SK-MEL-5 (cell line): ENCODE measurements at regions not wholly inside any gene's neighbourhood (a gene's known extent, or its start where the extent isn't known, plus 50 kb on each side); places are given as distances from the start of the nearest gene placed in this dataset.

Experiments
- DNase-seq: peaks from one replicate; pipeline ENCODE4 v3.0.0-alpha.2; 2016; ENCODE audit warnings: low read depth, low spot score
- in situ Hi-C: cut with HindIII; loops from 2 replicates; pipeline ENCODE4 v1.10.0; 2016; ENCODE audit warnings: low sequenced_read_pairs, high pct_unique_total_duplicates, low pct_unique_long_range_greater_than_20kb

DNA sequence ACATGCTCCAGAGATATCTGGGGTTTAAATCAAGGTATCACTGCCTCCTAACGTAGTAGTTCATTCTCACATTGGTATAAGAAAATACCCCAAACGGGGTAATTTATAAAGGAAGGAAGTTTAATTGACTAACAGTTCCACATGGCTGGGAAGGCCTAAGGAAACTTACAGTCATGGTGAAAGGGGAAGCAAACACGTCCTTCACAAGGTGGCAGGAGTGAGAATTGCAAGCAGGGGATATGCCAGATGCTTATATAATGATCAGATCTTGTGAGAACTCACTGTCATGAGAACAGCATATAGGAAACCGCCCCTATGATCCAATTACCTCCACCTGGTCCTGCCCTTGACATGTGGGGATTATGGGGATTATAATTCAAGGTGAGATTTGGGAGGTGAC is 1280.2 kb upstream of the C9orf72 start:
- in situ Hi-C loops: no loop called here
- peak; percentile 41 for DNase-seq

- in situ Hi-C loops: no loop called here
Measured at GRCh38 chr9:28866951-28867350, 1293.7 kb upstream of the C9orf72 start.

GRCh38 chr9:28868228-28868990 is 1295.1 kb upstream of the C9orf72 start:
- in situ Hi-C loops: no loop called here
- peak; percentile 11 for DNase-seq

More at GRCh38 chr9:28866951-28867350, 1293.7 kb upstream of the C9orf72 start:
- DNase-seq: no peak

DNA sequence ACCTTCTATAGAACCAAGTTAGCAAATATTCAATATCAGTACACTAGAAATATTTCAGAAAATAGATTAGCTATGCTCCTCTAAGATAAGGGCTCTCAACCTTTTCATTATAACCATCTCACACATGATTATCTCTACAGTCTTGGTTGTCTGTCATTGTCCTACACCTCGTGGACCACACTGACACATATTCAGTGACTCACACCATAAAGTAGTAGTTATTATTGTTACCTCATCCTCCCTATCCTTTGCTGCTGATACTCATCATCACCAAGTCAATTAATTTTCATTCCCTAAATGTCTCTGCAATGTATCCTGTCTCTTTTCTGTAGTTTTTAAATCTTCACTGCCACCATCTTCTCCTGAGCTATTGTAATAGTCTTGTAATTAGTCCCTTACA is 1309.2 kb upstream of the C9orf72 start:
- in situ Hi-C loops: no loop called here
- DNase-seq: no peak

DNA sequence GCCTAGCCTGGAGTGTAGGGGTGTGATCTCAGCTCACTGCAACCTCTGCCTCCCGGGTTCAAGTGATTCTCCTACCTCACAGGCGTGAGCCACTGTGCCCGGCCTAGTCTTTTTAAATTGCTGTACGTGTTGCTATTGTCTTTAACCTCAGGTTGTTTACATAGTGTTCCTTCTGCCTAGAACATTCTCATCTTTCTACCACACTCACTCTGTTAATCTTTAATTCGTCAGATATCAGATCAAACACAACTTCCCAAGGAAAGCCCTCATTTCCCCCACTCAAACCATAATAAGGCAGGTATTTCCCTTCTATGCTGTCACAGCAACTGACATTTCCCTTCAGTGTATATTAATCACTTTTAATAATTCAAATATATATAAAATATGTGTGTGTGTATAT is 1310.0 kb upstream of the C9orf72 start:
- in situ Hi-C loops: no loop called here
- DNase-seq: no peak

- peak; percentile 85 for DNase-seq
- in situ Hi-C loops: no loop called here
Measured at GRCh38 chr9:28887188-28887884, 1314.1 kb upstream of the C9orf72 start.

GRCh38 chr9:28888806-28889205 is 1315.5 kb upstream of the C9orf72 start:
- DNase-seq: no peak
- in situ Hi-C loops: no loop called here

DNA sequence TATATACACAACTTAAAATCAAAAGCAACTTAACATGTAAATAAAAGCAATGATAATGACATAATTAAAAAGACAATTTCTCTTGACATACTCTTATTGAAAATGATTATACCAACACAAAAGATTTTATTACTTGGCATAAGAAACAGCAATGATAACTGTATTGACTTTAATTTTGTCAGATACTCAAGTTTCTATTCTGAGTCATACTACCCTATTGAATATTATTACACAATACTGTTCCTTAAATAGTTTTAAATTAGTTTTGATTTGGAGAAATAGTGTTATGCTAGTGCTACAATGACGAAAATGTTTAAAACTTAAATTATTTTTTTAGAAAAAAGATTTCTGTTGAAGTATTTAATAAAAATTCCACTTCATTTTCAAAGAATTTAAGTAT is 1319.3 kb upstream of the C9orf72 start:
- in situ Hi-C loops: no loop called here
- no peak for DNase-seq

DNA sequence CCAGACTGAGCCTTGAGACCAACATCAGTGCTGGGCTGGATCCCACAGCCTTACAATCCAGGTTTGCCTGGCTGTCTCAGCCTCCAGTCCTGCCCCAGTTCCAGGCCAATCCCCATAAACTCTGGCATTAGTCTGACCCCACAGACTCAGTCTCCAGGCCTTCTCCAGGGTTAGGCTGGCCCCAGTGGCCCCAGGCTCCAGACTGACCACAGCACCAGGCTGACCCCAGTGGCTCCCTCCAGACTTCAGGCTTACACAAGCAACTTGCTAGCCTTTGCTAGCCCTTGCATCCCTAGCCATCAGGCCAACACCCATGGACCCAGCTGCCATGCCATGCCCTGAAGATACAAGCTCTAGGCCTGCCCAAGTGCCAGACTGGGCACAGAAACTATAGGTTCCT is 1326.0 kb upstream of the C9orf72 start:
- in situ Hi-C loops: no loop called here
- no peak for DNase-seq

DNA sequence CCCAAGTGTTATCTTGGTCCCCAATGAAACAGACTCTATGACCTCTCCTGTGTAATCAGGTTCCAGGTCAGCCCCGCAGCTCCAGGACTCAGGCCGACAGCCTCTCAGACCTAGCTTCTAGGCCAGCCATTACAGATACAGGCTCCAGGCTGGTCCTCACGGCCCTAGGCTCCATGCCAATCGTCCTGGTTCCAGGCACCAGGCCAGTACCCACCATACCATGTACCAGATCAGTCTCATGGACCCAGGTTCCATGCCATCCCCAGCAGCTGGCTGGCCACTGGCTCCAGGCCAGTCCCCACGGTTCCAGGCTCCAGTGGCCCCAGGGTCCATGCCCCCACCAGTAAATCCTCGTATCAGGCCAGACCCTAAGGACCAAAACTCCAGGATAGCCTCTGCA is 1326.6 kb upstream of the C9orf72 start:
- in situ Hi-C loops: no loop called here
- no peak for DNase-seq

DNA sequence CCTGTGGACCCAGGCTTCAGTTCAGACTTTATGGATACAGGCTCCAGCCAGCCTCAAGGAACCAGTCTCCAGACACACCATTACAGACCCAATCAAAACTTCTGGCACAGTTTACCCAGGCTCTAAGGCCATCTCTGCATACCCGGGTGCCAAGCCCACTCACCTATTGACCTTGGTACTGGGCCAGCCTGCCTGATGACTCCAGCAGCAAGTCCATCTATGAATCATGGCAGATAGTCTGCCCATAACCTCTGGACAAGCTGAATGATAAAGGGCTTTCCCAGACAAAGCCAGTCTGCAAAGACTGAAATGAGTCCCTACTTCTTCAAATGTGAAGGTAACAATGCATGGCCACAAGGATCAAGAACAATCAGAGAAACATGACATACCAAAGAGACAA is 1327.1 kb upstream of the C9orf72 start:
- no peak for DNase-seq
- in situ Hi-C loops: no loop called here

DNA sequence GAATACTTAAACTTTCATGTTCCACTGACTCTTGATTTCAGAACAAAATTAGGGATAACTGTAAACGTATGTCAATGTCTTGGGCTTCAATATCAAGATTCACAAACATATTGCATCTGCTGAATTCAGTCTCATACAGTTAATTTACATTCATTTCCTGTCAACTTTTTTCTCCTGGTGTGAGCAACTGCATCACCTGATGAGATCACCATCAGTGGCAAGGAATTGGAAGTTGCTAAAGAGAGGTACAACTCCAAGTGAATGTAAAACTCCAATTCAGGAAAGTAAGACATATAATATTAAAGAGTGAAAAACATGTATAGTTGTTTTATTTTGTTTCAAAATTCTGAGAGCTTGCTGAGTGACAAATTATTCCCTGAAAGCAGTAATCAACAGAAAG is 1336.2 kb upstream of the C9orf72 start:
- no peak for DNase-seq
- in situ Hi-C loops: no loop called here

- no peak for DNase-seq
- in situ Hi-C loops: no loop called here
Measured at GRCh38 chr9:28912621-28913020, 1339.3 kb upstream of the C9orf72 start.

DNA sequence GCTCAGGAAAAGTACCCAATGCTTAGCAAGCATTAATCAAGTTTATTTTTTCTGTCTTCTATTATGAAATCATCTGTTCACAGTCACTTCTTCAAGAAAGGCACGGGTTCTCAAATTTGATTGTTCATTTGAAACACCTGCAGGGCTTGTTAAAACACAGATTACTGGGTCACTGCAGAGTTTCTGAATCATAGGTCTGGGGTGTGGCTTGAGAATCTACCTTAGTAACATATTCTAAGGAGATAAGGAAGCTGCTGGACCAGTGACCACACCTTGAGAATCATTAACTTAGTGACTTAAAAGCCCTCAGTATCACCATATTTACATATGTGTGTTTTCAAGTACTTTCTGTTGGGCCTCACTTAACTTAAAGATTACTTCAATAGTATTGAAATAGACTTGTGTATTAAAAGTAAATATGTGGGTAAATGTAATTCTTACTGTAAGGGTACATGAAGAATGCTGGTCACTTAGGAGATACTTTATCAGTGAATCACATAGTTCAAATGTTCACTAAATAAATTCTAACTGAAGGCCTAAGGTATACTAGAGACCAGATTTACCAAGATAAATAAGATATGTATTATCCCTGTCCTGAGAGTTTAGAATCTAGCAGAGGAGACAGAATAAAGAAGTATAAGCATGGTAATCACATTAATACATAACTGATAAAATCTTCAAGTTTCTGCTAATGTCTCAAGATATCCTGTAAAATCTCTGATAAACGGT is 1342.1 kb upstream of the C9orf72 start:
- DNase-seq: no peak
- in situ Hi-C loops: no loop called here

DNA sequence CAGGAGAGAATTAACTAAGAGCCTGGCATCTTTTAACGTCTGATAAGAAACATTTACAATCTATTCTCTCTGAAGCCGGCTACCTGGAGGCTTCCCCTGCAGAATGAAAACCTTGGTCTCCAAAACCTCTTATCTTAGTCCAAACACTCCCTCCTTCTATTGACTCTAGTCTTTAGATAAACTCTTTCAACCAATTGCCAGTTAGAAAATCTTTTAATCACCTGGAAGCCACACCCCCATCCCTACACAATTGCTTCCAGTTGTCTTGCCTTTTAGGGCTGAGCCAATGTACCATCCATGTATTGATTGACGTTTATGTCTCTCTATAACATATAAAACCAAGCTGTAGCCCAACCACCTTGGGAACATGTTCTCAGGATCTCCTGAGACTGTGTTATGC is 1343.1 kb upstream of the C9orf72 start:
- in situ Hi-C loops: no loop called here
- DNase-seq: no peak

- DNase-seq: peak; percentile 91
- in situ Hi-C loops: no loop called here
Measured at GRCh38 chr9:28921857-28922500, 1348.7 kb upstream of the C9orf72 start.

DNA sequence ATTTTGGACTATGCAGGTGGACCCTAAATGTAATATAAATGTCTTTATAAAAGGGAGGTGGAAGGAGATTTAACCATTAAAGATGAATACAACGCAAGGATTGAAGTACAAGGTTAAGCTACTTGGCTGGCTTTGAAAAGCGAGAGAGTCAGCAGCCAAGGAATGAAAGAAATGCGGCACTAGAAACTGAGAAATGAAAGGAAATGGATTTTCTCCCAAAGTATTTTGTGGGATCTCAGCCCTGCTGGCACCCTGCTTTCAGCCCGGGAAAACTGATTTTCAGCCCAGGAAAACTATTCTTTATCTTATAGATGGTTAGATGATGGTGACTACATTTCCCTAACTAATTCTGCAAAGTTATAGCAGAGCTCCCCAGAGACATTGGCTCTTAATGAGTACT is 1349.6 kb upstream of the C9orf72 start:
- DNase-seq: peak; percentile 44
- in situ Hi-C loops: no loop called here

- in situ Hi-C loops: no loop called here
Measured at GRCh38 chr9:28923351-28923750, 1350.1 kb upstream of the C9orf72 start.

More at GRCh38 chr9:28923351-28923750, 1350.1 kb upstream of the C9orf72 start:
- DNase-seq: no peak
